ENCODE measurements at regions not wholly inside any gene's neighbourhood (a gene's known extent, or its start where the extent isn't known, plus 50 kb on each side); places are given as distances from the start of the nearest gene placed in this dataset.

DNA sequence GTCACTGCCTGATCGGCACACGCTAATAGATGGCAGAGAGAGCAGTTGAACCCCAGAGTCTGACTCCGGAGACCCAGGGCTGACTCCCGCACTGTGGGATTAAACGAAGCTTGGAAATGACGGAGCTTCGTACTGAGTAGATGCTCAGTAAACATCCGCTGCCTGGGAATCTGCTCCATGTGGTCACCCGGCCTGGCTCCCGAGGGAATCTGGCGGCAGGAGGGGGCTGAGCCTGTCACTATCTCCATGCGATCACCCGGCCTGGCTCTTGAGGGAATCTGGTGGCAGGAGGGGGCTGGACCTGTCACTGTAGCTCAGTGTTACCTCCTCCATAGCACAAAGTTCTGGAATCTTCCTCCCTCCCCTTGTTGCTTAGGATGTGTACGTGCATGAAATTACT, 139.7 kb upstream of the CIBAR2 start:
- Histone ChIP-seq H3K4me2 (ENCODE audit: low read length) (no peak overlapping the region), H3K4me1 (ENCODE audit: control insufficient read depth, low read length) (no peaks in the 10 kb centered on the region), H3K27ac (ENCODE audit: low read depth, low read length) (no peak overlapping the region), H3K9me2 (replicated peaks; ENCODE audit: control insufficient read depth, low read length) (no peaks in the 10 kb centered on the region), H4K20me1 (ENCODE audit: control insufficient read depth, insufficient read depth, low read depth, low read length) (no peaks in the 10 kb centered on the region), H3K9me3 (ENCODE audit: control insufficient read depth, insufficient read depth, low read length) (no peaks in the 10 kb centered on the region), H3K36me3 (ENCODE audit: control insufficient read depth, low read length) (no peaks in the 10 kb centered on the region), H3K4me3 (ENCODE audit: low read length) (no peak overlapping the region), H3K27me3 (ENCODE audit: control insufficient read depth, low read length) (peaks cover 4% of the 10 kb centered on the region; the same call in 1 of the 2 replicates), H3F3A (ENCODE audit: control insufficient read depth, insufficient read depth) (no peaks in the 10 kb centered on the region), H3K79me2 (ENCODE audit: control insufficient read depth, low read length) (no peaks in the 10 kb centered on the region)
- TF ChIP-seq, protein P1, sequence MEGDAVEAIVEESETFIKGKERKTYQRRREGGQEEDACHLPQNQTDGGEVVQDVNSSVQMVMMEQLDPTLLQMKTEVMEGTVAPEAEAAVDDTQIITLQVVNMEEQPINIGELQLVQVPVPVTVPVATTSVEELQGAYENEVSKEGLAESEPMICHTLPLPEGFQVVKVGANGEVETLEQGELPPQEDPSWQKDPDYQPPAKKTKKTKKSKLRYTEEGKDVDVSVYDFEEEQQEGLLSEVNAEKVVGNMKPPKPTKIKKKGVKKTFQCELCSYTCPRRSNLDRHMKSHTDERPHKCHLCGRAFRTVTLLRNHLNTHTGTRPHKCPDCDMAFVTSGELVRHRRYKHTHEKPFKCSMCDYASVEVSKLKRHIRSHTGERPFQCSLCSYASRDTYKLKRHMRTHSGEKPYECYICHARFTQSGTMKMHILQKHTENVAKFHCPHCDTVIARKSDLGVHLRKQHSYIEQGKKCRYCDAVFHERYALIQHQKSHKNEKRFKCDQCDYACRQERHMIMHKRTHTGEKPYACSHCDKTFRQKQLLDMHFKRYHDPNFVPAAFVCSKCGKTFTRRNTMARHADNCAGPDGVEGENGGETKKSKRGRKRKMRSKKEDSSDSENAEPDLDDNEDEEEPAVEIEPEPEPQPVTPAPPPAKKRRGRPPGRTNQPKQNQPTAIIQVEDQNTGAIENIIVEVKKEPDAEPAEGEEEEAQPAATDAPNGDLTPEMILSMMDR (IDR thresholded peaks at IDR 0.05; ENCODE audit: low read depth, low read length, poor library complexity, severe bottlenecking): no peak
- TF ChIP-seq EZH2phosphoT487 (IDR thresholded peaks at IDR 0.05; ENCODE audit: borderline replicate concordance, low read length): no peak

DNA sequence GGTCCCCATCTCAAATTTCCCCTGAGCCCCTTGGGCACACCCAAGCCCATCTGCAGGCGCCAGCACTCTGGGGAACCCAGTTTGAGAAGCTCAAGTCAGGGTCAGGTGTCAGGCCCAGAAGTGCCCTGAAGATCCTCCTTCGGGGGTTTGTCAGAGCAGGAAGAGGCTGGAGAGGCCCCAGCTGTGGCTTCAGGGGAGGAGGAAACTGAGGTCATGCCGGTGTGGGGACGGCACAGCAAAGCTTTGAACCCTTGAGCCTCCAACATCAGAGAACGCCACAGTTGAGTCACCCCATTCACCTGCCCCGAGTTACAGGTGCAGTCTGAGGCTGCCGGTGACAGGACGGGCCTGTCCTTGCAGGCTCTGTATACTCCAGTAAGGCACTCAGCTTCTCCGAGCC, 140.2 kb upstream of the CIBAR2 start:
- no peak for TF ChIP-seq EZH2phosphoT487 (IDR thresholded peaks at IDR 0.05; ENCODE audit: borderline replicate concordance, low read length)
- TF ChIP-seq, protein P1 (IDR thresholded peaks at IDR 0.05; ENCODE audit: low read depth, low read length, poor library complexity, severe bottlenecking): no peak
- Histone ChIP-seq H3K4me3 (ENCODE audit: low read length) (no peak overlapping the region), H3K9me2 (replicated peaks; ENCODE audit: control insufficient read depth, low read length) (no peaks in the 10 kb centered on the region), H3K27ac (ENCODE audit: low read depth, low read length) (no peak overlapping the region), H3K36me3 (ENCODE audit: control insufficient read depth, low read length) (no peaks in the 10 kb centered on the region), H3K4me1 (ENCODE audit: control insufficient read depth, low read length) (no peaks in the 10 kb centered on the region), H3K9me3 (ENCODE audit: control insufficient read depth, insufficient read depth, low read length) (no peaks in the 10 kb centered on the region), H3K4me2 (ENCODE audit: low read length) (no peak overlapping the region), H3F3A (ENCODE audit: control insufficient read depth, insufficient read depth) (no peaks in the 10 kb centered on the region), H4K20me1 (ENCODE audit: control insufficient read depth, insufficient read depth, low read depth, low read length) (no peaks in the 10 kb centered on the region), H3K79me2 (ENCODE audit: control insufficient read depth, low read length) (no peaks in the 10 kb centered on the region), H3K27me3 (ENCODE audit: control insufficient read depth, low read length) (peaks cover 4% of the 10 kb centered on the region; the same call in 1 of the 2 replicates)

DNA sequence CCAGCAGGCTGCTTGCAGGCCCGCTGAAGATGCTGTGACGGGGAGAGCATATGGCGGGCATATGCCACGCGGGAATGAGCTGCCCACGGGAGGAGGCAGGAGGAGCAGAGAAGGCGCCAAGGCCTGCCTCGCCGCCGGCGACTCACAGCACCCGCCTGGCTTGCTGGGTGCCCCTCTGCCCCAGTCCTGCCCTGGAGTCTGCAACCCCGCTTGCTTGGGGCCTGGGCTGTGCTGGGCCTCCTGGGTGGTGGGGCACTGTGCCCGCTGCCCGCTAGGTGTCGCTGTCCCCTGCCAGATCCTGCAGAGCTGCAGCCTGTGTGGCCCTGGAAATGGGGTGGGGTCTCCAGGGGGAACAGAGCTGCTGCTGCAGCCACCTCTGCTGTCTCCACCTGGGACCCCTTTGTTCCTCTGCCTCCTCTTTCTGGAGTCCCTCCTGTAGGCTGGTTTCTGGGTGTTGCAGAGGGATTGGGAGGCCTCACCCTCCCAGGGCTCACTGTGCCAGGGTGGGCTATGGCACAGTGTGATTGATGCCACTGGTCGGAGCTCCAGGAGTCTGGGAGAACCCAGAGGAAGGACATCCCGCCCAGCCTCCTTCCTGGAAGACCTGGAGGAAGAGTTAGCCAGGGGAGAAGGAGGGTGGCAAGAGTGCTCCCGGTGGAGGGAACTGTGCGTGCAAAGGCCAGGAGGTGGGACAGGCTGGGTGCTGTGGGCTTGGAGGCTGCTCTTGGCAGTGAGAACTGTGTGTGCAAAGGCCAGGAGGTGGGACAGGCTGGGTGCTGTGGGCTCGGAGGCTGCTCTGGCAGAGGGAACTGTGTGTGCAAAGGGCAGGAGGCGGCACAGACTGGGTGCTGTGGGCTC, 141.0 kb upstream of the CIBAR2 start:
- H3K9me3 ChIP-seq (ENCODE audit: control insufficient read depth, insufficient read depth, low read length): no peaks in the 10 kb centered on the region
- H3K79me2 ChIP-seq (ENCODE audit: control insufficient read depth, low read length): no peaks in the 10 kb centered on the region
- no peaks in the 10 kb centered on the region for H3K4me1 ChIP-seq (ENCODE audit: control insufficient read depth, low read length)
- H3K27me3 ChIP-seq (ENCODE audit: control insufficient read depth, low read length): peaks cover 10% of the 10 kb centered on the region
- TF ChIP-seq, protein P1 (IDR thresholded peaks at IDR 0.05; ENCODE audit: low read depth, low read length, poor library complexity, severe bottlenecking): peak; percentile 99
- no peak for TF ChIP-seq EZH2phosphoT487 (IDR thresholded peaks at IDR 0.05; ENCODE audit: borderline replicate concordance, low read length)
- H3K36me3 ChIP-seq (ENCODE audit: control insufficient read depth, low read length): no peaks in the 10 kb centered on the region
- H3F3A ChIP-seq (ENCODE audit: control insufficient read depth, insufficient read depth): no peaks in the 10 kb centered on the region
- H3K4me2 ChIP-seq (ENCODE audit: low read length): no peak overlapping the region
- no peak overlapping the region for H3K27ac ChIP-seq (ENCODE audit: low read depth, low read length)
- H3K4me3 ChIP-seq (ENCODE audit: low read length): no peak overlapping the region
- no peaks in the 10 kb centered on the region for H3K9me2 ChIP-seq (replicated peaks; ENCODE audit: control insufficient read depth, low read length)
- no peaks in the 10 kb centered on the region for H4K20me1 ChIP-seq (ENCODE audit: control insufficient read depth, insufficient read depth, low read depth, low read length)
